ENCODE measurements at regions not wholly inside any gene's neighbourhood (a gene's known extent, or its start where the extent isn't known, plus 50 kb on each side); places are given as distances from the start of the nearest gene placed in this dataset.

GRCh38 chr6:84872996-84873723 lies 108.8 kb upstream of the TBX18 start:
- Histone ChIP-seq H3K27ac (no peak overlapping the region), H3K4me1 (no peaks in the 10 kb centered on the region), H3K36me3 (no peaks in the 10 kb centered on the region), H3K27me3 (no peaks in the 10 kb centered on the region), H3K4me3 (no peak overlapping the region), H3K9me3 (peaks cover 0 to 4% (median 0%) of the 10 kb centered on the region in 4 donors)
- intact Hi-C loops (cut with DNase I): no loop called here
- no peak for TF ChIP-seq POLR2A (IDR thresholded peaks at IDR 0.05)
- TF ChIP-seq CTCF (IDR thresholded peaks at IDR 0.05): no peak
- no peak for TF ChIP-seq EP300 (IDR thresholded peaks at IDR 0.05)
- no peak for TF ChIP-seq POLR2AphosphoS5 (IDR thresholded peaks at IDR 0.05)
- no peak for DNase-seq
- 74% methylated on average over 4 of the region's 4 CpGs for WGBS, 2 donors

DNA sequence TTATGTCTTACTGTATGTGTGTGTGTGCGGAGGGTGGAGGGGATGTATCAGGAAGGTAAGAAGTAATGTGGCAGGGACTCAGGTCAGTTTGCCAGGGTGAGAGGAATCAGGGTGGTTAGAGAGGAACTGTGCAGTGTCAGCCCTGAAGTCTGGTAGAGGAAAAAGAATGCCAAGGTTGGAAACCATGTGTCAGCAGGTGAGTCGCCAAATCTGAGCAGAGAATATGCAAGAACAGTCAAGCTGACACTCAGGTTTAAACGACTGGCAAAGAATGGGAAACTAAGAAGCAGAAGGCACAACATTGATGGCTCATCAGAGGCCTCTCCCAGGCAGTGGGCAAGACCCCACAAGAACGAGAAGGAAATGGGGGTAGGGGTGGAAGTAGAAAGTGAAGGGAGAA lies 107.5 kb upstream of the TBX18 start:
- peaks cover 0 to 4% (median 0%) of the 10 kb centered on the region in 4 donors for H3K9me3 ChIP-seq
- DNase-seq: no peak
- H3K4me1 ChIP-seq: no peaks in the 10 kb centered on the region
- TF ChIP-seq CTCF (IDR thresholded peaks at IDR 0.05) (no peak), POLR2AphosphoS5 (IDR thresholded peaks at IDR 0.05) (no peak), EP300 (IDR thresholded peaks at IDR 0.05) (no peak), POLR2A (IDR thresholded peaks at IDR 0.05) (no peak)
- no peaks in the 10 kb centered on the region for H3K27me3 ChIP-seq
- no peaks in the 10 kb centered on the region for H3K36me3 ChIP-seq
- H3K27ac ChIP-seq: no peak overlapping the region
- WGBS, 2 donors: 65 to 76% methylated on average over 4 of the region's 4 CpGs
- intact Hi-C loops (cut with DNase I): no loop called here
- H3K4me3 ChIP-seq: no peak overlapping the region

GRCh38 chr6:84870672-84871071 lies 106.3 kb upstream of the TBX18 start:
- Histone ChIP-seq H3K27ac (no peak overlapping the region), H3K4me3 (no peak overlapping the region), H3K4me1 (no peaks in the 10 kb centered on the region), H3K27me3 (no peaks in the 10 kb centered on the region), H3K36me3 (no peaks in the 10 kb centered on the region), H3K9me3 (peaks cover 0 to 4% (median 0%) of the 10 kb centered on the region in 4 donors)
- no peak for DNase-seq
- TF ChIP-seq POLR2A (IDR thresholded peaks at IDR 0.05) (no peak), CTCF (IDR thresholded peaks at IDR 0.05) (no peak), POLR2AphosphoS5 (IDR thresholded peaks at IDR 0.05) (no peak), EP300 (IDR thresholded peaks at IDR 0.05) (no peak)
- WGBS, 2 donors: 62 to 66% methylated on average over 2 of the region's 2 CpGs
- intact Hi-C loops (cut with DNase I): no loop called here

DNA sequence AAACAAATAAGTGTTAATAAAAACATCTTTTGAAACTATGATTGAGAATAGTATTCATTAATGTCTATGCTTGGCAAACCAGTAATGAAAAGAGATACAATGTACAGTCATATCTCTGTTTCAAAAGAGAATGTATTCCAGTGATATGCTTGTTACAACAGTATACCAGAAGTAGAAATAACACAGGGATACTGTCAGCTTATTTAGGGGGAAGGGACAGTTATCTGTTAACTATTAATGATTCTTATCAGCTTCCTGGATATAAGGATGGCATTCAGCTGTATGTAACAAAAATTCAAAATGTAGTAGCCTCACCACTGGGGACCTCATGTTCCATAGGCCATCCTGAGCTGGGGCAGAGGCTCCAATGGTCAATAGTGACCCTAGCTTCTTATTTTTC lies 103.8 kb upstream of the TBX18 start:
- no peaks in the 10 kb centered on the region for H3K4me1 ChIP-seq
- DNase-seq: no peak
- TF ChIP-seq POLR2AphosphoS5 (IDR thresholded peaks at IDR 0.05): no peak
- TF ChIP-seq EP300 (IDR thresholded peaks at IDR 0.05): no peak
- TF ChIP-seq POLR2A (IDR thresholded peaks at IDR 0.05): no peak
- no peak for TF ChIP-seq CTCF (IDR thresholded peaks at IDR 0.05)
- no peaks in the 10 kb centered on the region for H3K9me3 ChIP-seq
- no peaks in the 10 kb centered on the region for H3K36me3 ChIP-seq
- no peak overlapping the region for H3K27ac ChIP-seq
- no peaks in the 10 kb centered on the region for H3K27me3 ChIP-seq
- no peak overlapping the region for H3K4me3 ChIP-seq
- intact Hi-C loops (cut with DNase I): no loop called here

DNA sequence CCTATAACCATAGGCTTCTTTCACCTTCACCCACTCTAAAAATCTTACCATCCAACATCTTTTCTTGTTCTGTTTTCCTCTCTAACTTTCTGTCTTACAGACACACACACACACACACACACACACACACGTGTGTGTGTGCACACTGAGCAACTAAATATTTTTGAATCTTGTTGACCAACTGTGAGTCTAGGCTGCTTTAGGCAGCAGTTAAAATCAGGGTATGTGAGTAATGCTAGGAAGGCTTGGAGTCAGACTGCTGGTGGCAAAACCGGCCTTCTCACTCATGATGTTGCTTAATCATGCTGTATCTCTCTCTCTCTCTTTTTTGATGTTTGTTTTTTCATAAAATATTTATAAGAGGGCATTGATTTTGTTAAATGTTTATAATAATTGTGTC lies 103.1 kb upstream of the TBX18 start:
- no peaks in the 10 kb centered on the region for H3K27me3 ChIP-seq
- no peak overlapping the region for H3K4me3 ChIP-seq
- no peak for DNase-seq
- no peak for TF ChIP-seq POLR2A (IDR thresholded peaks at IDR 0.05)
- no peak for TF ChIP-seq POLR2AphosphoS5 (IDR thresholded peaks at IDR 0.05)
- no peak for TF ChIP-seq CTCF (IDR thresholded peaks at IDR 0.05)
- TF ChIP-seq EP300 (IDR thresholded peaks at IDR 0.05): no peak
- 42 to 61% methylated on average over 2 of the region's 2 CpGs for WGBS, 2 donors
- H3K4me1 ChIP-seq: no peaks in the 10 kb centered on the region
- no peaks in the 10 kb centered on the region for H3K36me3 ChIP-seq
- intact Hi-C loops (cut with DNase I): no loop called here
- H3K27ac ChIP-seq: no peak overlapping the region
- H3K9me3 ChIP-seq: no peaks in the 10 kb centered on the region

All from sigmoid colon (tissue), 6 donors.